H1 (cell line): ENCODE measurements at regions not wholly inside any gene's neighbourhood (a gene's known extent, or its start where the extent isn't known, plus 50 kb on each side); places are given as distances from the start of the nearest gene placed in this dataset.

Experiments used
- CTCF ChIA-PET: fragments of 300-600 bp; sonication (Branson Sonifier 250); formaldehyde crosslinking; loops from one replicate; lab custom pipeline; 2021; ENCODE audit not compliant: partially characterized antibody; lab: Charles Lee
- POLR2A ChIA-PET: fragments of 300-600 bp; sonication (Branson Sonifier 250); formaldehyde crosslinking; loops from one replicate; lab custom pipeline; 2021; ENCODE audit warnings: inconsistent platforms; ENCODE audit not compliant: partially characterized antibody; lab: Charles Lee
- DNase-seq, 2 experiments: peaks; one replicate each; pipeline versions ENCODE4 v3.0.0 to v3.0.0-alpha.2; 2010 to 2022; ENCODE audit warnings: low spot score in 2 of 2, low read depth in 1 of 2, mixed read lengths in 1 of 2
- FAIRE-seq: peaks from 2 replicates; lab custom pipeline; 2011; peaks lifted over from hg19 to GRCh38; lab: Jason Lieb, UNC
- H2AFZ ChIP-seq: 2 replicates; pipeline ENCODE4 v1.8.1; 2012; ENCODE audit warnings: low read length, inconsistent platforms
- H2AK5ac ChIP-seq: 2 replicates; pipeline ENCODE4 v1.6.1; 2013; ENCODE audit warnings: low read depth, low read length
- H2BK120ac ChIP-seq: replicated peaks from 2 replicates; pipeline ENCODE3; 2013; ENCODE audit warnings: low read depth, low read length, inconsistent platforms
- H2BK12ac ChIP-seq: 2 replicates; pipeline ENCODE4 v1.6.1; 2013; ENCODE audit warnings: low read depth, low read length
- H2BK15ac ChIP-seq: 2 replicates; pipeline ENCODE4 v1.6.1; 2013; ENCODE audit warnings: low read length
- H2BK20ac ChIP-seq: 2 replicates; pipeline ENCODE4 v1.6.1; 2013; ENCODE audit warnings: low read length
- H2BK5ac ChIP-seq: 2 replicates; pipeline ENCODE4 v1.6.1; 2013; ENCODE audit warnings: low read depth, low read length
- H3K14ac ChIP-seq: 2 replicates; pipeline ENCODE4 v1.6.1; 2013; ENCODE audit warnings: inconsistent platforms; ENCODE audit not compliant: insufficient read length
- H3K18ac ChIP-seq: 2 replicates; pipeline ENCODE4 v1.6.1; 2013; ENCODE audit warnings: low read length; ENCODE audit errors: extremely low read depth
- H3K23ac ChIP-seq: 2 replicates; pipeline ENCODE4 v1.6.1; 2013; ENCODE audit warnings: inconsistent platforms; ENCODE audit not compliant: insufficient read length
- H3K23me2 ChIP-seq: 2 replicates; pipeline ENCODE4 v1.6.1; 2013; ENCODE audit warnings: low read depth, low read length
- H3K27ac ChIP-seq: 2 replicates; pipeline ENCODE4 v1.6.1; 2011; ENCODE audit warnings: low read depth, low read length, inconsistent platforms
- H3K27me3 ChIP-seq, 4 experiments: replicated peaks in 1 of 4; 1 replicate in 1 of 4; 2 replicates in 3 of 4; pipeline versions ENCODE4 v1.6.1 to v1.8.1; 2011 to 2013; ENCODE audit warnings: low read length in 3 of 4, mild to moderate bottlenecking in 3 of 4, inconsistent platforms in 2 of 4, mixed read lengths in 2 of 4, moderate library complexity in 1 of 4; ENCODE audit not compliant: control insufficient read depth in 3 of 4, insufficient read depth in 3 of 4; ENCODE audit errors: extremely low read depth in 1 of 4
- H3K36me3 ChIP-seq, 4 experiments: 2 replicates each; pipeline versions ENCODE4 v1.6.1 to v1.8.1; 2011 to 2013; ENCODE audit warnings: mild to moderate bottlenecking in 4 of 4, low read length in 3 of 4, moderate library complexity in 2 of 4, control low read depth in 1 of 4, inconsistent platforms in 1 of 4; ENCODE audit not compliant: insufficient read depth in 4 of 4, control insufficient read depth in 2 of 4
- H3K4ac ChIP-seq: replicated peaks from 2 replicates; pipeline ENCODE3; 2013; ENCODE audit warnings: low read length, low read depth, mixed read lengths, inconsistent platforms; ENCODE audit not compliant: insufficient read length
- H3K4me1 ChIP-seq, 4 experiments: replicated peaks in 1 of 4; 1 replicate in 1 of 4; 2 replicates in 3 of 4; pipeline versions ENCODE4 v1.6.1 to v1.8.1; 2011 to 2013; ENCODE audit warnings: low read length in 3 of 4, inconsistent platforms in 2 of 4, mixed read lengths in 1 of 4; ENCODE audit not compliant: insufficient read depth in 4 of 4, control insufficient read depth in 3 of 4
- H3K4me2 ChIP-seq, 2 experiments: 2 replicates each; pipeline versions ENCODE4 v1.6.1 to v1.8.1; 2011 to 2013; ENCODE audit warnings: low read depth in 2 of 2, low read length in 2 of 2, control low read depth in 1 of 2, inconsistent platforms in 1 of 2, mild to moderate bottlenecking in 1 of 2; ENCODE audit not compliant: insufficient read depth in 1 of 2
- H3K4me3 ChIP-seq, 4 experiments: fragments of 200-600, 300-600 bp in 1 of 4; sonication (generic), shearing (Covaris generic), sonication (Bioruptor Twin) in 1 of 4; 2 replicates each; pipeline versions ENCODE4 v1.5.1 to v1.8.1; 2011 to 2016; ENCODE audit warnings: low read length in 4 of 4, low read depth in 3 of 4, control low read depth in 2 of 4, inconsistent platforms in 2 of 4, mild to moderate bottlenecking in 2 of 4, mixed read lengths in 1 of 4, moderate library complexity in 1 of 4; ENCODE audit not compliant: insufficient read depth in 2 of 4; ENCODE audit errors: extremely low read depth in 1 of 4
- H3K56ac ChIP-seq: replicated peaks from 2 replicates; pipeline ENCODE3; 2013; ENCODE audit warnings: low read depth, mild to moderate bottlenecking, mixed read lengths, low read length, inconsistent platforms; ENCODE audit not compliant: insufficient read length
- H3K79me1 ChIP-seq: 2 replicates; pipeline ENCODE4 v1.6.1; 2013; ENCODE audit warnings: low read depth, low read length, control low read depth
- H3K79me2 ChIP-seq, 2 experiments: 2 replicates each; pipeline versions ENCODE4 v1.6.1 to v1.8.1; 2012 to 2013; ENCODE audit warnings: low read length in 2 of 2, mild to moderate bottlenecking in 2 of 2, inconsistent platforms in 1 of 2; ENCODE audit not compliant: insufficient read depth in 2 of 2, control insufficient read depth in 1 of 2
- H3K9ac ChIP-seq, 4 experiments: replicated peaks in 1 of 4; 1 replicate in 1 of 4; 2 replicates in 3 of 4; pipeline versions ENCODE4 v1.6.1 to v1.8.1; 2011 to 2013; ENCODE audit warnings: low read depth in 3 of 4, low read length in 3 of 4, control low read depth in 2 of 4, mild to moderate bottlenecking in 2 of 4, moderate library complexity in 2 of 4, inconsistent platforms in 1 of 4; ENCODE audit errors: extremely low read depth in 1 of 4
- H3K9me3 ChIP-seq, 2 experiments: 2 replicates each; pipeline versions ENCODE4 v1.6.1 to v1.8.1; 2012 to 2013; ENCODE audit warnings: mild to moderate bottlenecking in 2 of 2, moderate library complexity in 2 of 2, control low read depth in 1 of 2, inconsistent platforms in 1 of 2, low read depth in 1 of 2, low read length in 1 of 2, mixed read lengths in 1 of 2; ENCODE audit not compliant: insufficient read depth in 2 of 2
- H4K20me1 ChIP-seq, 2 experiments: replicated peaks in 1 of 2; 2 replicates each; pipeline versions ENCODE3 to v1.8.1; 2011 to 2013; ENCODE audit warnings: inconsistent platforms in 2 of 2, low read length in 2 of 2, mild to moderate bottlenecking in 1 of 2; ENCODE audit not compliant: insufficient read depth in 2 of 2, control insufficient read depth in 1 of 2
- H4K5ac ChIP-seq: 2 replicates; pipeline ENCODE4 v1.6.1; 2013; ENCODE audit warnings: low read length, low read depth, mixed read lengths, inconsistent platforms; ENCODE audit not compliant: insufficient read length
- H4K8ac ChIP-seq: 2 replicates; pipeline ENCODE4 v1.8.0; 2013; ENCODE audit warnings: mild to moderate bottlenecking, moderate library complexity, low read length, inconsistent platforms; ENCODE audit not compliant: insufficient read depth; ENCODE audit errors: extremely low read depth
- H4K91ac ChIP-seq: replicated peaks from 2 replicates; pipeline ENCODE3; 2013; ENCODE audit warnings: low read length, mixed read lengths, inconsistent platforms; ENCODE audit not compliant: insufficient read length
- CBX5 ChIP-seq: fragments of 300-800, 300-1000 bp; sonication (generic); IDR thresholded peaks from 2 replicates; pipeline ENCODE4 v1.7.1; 2016; ENCODE audit warnings: antibody characterized with exemption, low read length, low read depth
- RAD21 ChIP-seq, 2 experiments: IDR thresholded peaks in 1 of 2; conservative IDR thresholded peaks in 1 of 2; 2 replicates each; pipeline ENCODE4 v1.6.1; 2011; ENCODE audit warnings: low read depth in 2 of 2, low read length in 2 of 2, improper control_type of control experiment in 1 of 2, inconsistent platforms in 1 of 2, mild to moderate bottlenecking in 1 of 2, moderate library complexity in 1 of 2
- RBBP5 ChIP-seq: IDR thresholded peaks from 2 replicates; pipeline ENCODE4 v1.7.1; 2012; ENCODE audit warnings: low read depth, mild to moderate bottlenecking, inconsistent platforms, low read length, moderate library complexity, borderline replicate concordance
- SIN3A ChIP-seq, 2 experiments: IDR thresholded peaks in 1 of 2; conservative IDR thresholded peaks in 1 of 2; 2 replicates each; pipeline ENCODE4 v1.6.1; 2011 to 2012; ENCODE audit warnings: low read length in 2 of 2, improper control_type of control experiment in 1 of 2, low read depth in 1 of 2, mild to moderate bottlenecking in 1 of 2
- SP4 ChIP-seq: IDR thresholded peaks from 2 replicates; pipeline ENCODE4 v1.6.1; 2012; ENCODE audit warnings: low read length, inconsistent platforms
- WGBS, 2 experiments: shearing (Covaris generic) in 1 of 2; methylation state at CpG; one replicate each; pipeline versions ENCODE4 v1.1.6 to v1.1.7; 2013 to 2015; ENCODE audit warnings: low lambda C conversion rate in 2 of 2, mixed read lengths in 2 of 2, inconsistent platforms in 1 of 2, low coverage in 1 of 2, missing lambda C conversion rate in 1 of 2; ENCODE audit not compliant: insufficient replicate concordance in 2 of 2, insufficient coverage in 1 of 2, insufficient read length in 1 of 2; ENCODE audit errors: extremely low coverage in 1 of 2, missing lambda C conversion rate in 1 of 2; 5-methylcytosine and 5-hydroxymethylcytosine counted together
- TF ChIP-seq, protein P1 (sequence below), 3 experiments: IDR thresholded peaks; 1 replicate in 2 of 3; 2 replicates in 1 of 3; pipeline versions ENCODE4 v1.5.1 to v1.6.1; 2011; ENCODE audit warnings: low read length in 3 of 3, mild to moderate bottlenecking in 3 of 3, inconsistent platforms in 2 of 3, low read depth in 1 of 3, moderate library complexity in 1 of 3; ENCODE audit not compliant: insufficient read depth in 1 of 3; ENCODE audit errors: control extremely low read depth in 1 of 3

GRCh38 chr2:4181062-4181461 lies 477.7 kb downstream of the DCDC2C start:
- no peak for DNase-seq
- no peaks in the 10 kb centered on the region for H4K20me1 ChIP-seq
- peaks cover 17 to 18% of the 10 kb centered on the region in 2 experiments for H3K9me3 ChIP-seq
- no peak overlapping the region for H2BK20ac ChIP-seq
- H2AFZ ChIP-seq, result no peak overlapping the region
- H4K91ac ChIP-seq, result no peak overlapping the region
- H3K79me1 ChIP-seq, result no peaks in the 10 kb centered on the region
- H3K36me3 ChIP-seq, result no peaks in the 10 kb centered on the region
- no peak overlapping the region for H2BK5ac ChIP-seq
- H3K79me2 ChIP-seq, result no peaks in the 10 kb centered on the region
- no peak overlapping the region for H3K27ac ChIP-seq
- no peak overlapping the region for H2AK5ac ChIP-seq
- no peak overlapping the region for H3K14ac ChIP-seq
- no peak overlapping the region for H2BK12ac ChIP-seq
- no peak for TF ChIP-seq RAD21 (IDR thresholded peaks at IDR 0.05 in 1 of 2, conservative IDR thresholded peaks at IDR 0.05 in 1 of 2; ENCODE audit: low read depth in 2 of 2, low read length in 2 of 2)
- TF ChIP-seq SIN3A (conservative IDR thresholded peaks at IDR 0.05 in 1 of 2, IDR thresholded peaks at IDR 0.05 in 1 of 2; ENCODE audit: low read depth in 1 of 2, low read length in 2 of 2), result no peak
- no peak for TF ChIP-seq SP4
- TF ChIP-seq CBX5, result no peak
- TF ChIP-seq, protein P1, sequence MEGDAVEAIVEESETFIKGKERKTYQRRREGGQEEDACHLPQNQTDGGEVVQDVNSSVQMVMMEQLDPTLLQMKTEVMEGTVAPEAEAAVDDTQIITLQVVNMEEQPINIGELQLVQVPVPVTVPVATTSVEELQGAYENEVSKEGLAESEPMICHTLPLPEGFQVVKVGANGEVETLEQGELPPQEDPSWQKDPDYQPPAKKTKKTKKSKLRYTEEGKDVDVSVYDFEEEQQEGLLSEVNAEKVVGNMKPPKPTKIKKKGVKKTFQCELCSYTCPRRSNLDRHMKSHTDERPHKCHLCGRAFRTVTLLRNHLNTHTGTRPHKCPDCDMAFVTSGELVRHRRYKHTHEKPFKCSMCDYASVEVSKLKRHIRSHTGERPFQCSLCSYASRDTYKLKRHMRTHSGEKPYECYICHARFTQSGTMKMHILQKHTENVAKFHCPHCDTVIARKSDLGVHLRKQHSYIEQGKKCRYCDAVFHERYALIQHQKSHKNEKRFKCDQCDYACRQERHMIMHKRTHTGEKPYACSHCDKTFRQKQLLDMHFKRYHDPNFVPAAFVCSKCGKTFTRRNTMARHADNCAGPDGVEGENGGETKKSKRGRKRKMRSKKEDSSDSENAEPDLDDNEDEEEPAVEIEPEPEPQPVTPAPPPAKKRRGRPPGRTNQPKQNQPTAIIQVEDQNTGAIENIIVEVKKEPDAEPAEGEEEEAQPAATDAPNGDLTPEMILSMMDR (IDR thresholded peaks at IDR 0.05; ENCODE audit: control extremely low read depth in 1 of 3, insufficient read depth in 1 of 3, low read depth in 1 of 3, low read length in 3 of 3), result no peak
- TF ChIP-seq RBBP5, result no peak
- H4K5ac ChIP-seq, result no peak overlapping the region
- 90% methylated on average over 1 of the region's 1 CpG; no CpG with 5 or more reads in 1 of the 2 experiments for WGBS, 2 experiments
- H2BK120ac ChIP-seq, result no peak overlapping the region
- no peak overlapping the region for H3K4ac ChIP-seq
- no peaks in the 10 kb centered on the region for H3K27me3 ChIP-seq
- ChIA-PET POLR2A (no interaction called here), CTCF (interaction anchor here (0.9 kb wide), 1 partner anchor 11 kb away, joined by 3 read pairs; no protein-coding TSS in a partner anchor)
- H3K4me3 ChIP-seq, result no peak overlapping the region
- no peak overlapping the region for H2BK15ac ChIP-seq
- no peak overlapping the region for H3K9ac ChIP-seq
- no peak overlapping the region for H4K8ac ChIP-seq
- no peak overlapping the region for H3K18ac ChIP-seq
- H3K4me2 ChIP-seq, result no peak overlapping the region
- H3K4me1 ChIP-seq, result no peaks in the 10 kb centered on the region
- no peak for FAIRE-seq
- no peaks in the 10 kb centered on the region for H3K23me2 ChIP-seq
- no peak overlapping the region for H3K23ac ChIP-seq
- H3K56ac ChIP-seq, result no peak overlapping the region
